ENCODE measurements at regions not wholly inside any gene's neighbourhood (a gene's known extent, or its start where the extent isn't known, plus 50 kb on each side); places are given as distances from the start of the nearest gene placed in this dataset.

- no peak for DNase-seq (ENCODE audit: low spot score)
- no peak overlapping the region for H3K27ac ChIP-seq
- ChIA-PET CTCF (interaction anchor here (0.7 kb wide), 1 partner anchor 587 kb away, joined by 3 read pairs; no protein-coding TSS in a partner anchor), POLR2A (ENCODE audit: low non-redundant PET) (no interaction called here)
- TF ChIP-seq CTCF (conservative IDR thresholded peaks at IDR 0.05; ENCODE audit: low read depth), result no peak
Measured at GRCh38 chr13:64327505-64328194, 2902.5 kb downstream of the PCDH9 start.

GRCh38 chr13:64314331-64314730, 2898.7 kb upstream of the PCDH20 start:
- no peak for TF ChIP-seq CTCF (conservative IDR thresholded peaks at IDR 0.05; ENCODE audit: low read depth)
- no peak for DNase-seq (ENCODE audit: low spot score)
- ChIA-PET POLR2A (ENCODE audit: low non-redundant PET) (no interaction called here), CTCF (no interaction called here)
- H3K27ac ChIP-seq, result no peak overlapping the region

- CTCF ChIA-PET, result interaction anchor here (0.7 kb wide), 1 partner anchor 70 kb away, joined by 6 read pairs; no protein-coding TSS in a partner anchor
- no peak overlapping the region for H3K27ac ChIP-seq
- TF ChIP-seq CTCF (conservative IDR thresholded peaks at IDR 0.05; ENCODE audit: low read depth), result no peak
- no peak for DNase-seq (ENCODE audit: low spot score)
- POLR2A ChIA-PET (ENCODE audit: low non-redundant PET), result no interaction called here
Measured at GRCh38 chr13:64311948-64312347, 2896.3 kb upstream of the PCDH20 start.

- ChIA-PET CTCF (no interaction called here), POLR2A (ENCODE audit: low non-redundant PET) (no interaction called here)
- DNase-seq (ENCODE audit: low spot score), result no peak
- H3K27ac ChIP-seq, result no peak overlapping the region
- TF ChIP-seq CTCF (conservative IDR thresholded peaks at IDR 0.05; ENCODE audit: low read depth), result no peak
Measured at GRCh38 chr13:64311112-64311511, 2895.5 kb upstream of the PCDH20 start.

- H3K27ac ChIP-seq, result no peak overlapping the region
- POLR2A ChIA-PET (ENCODE audit: low non-redundant PET), result no interaction called here
- TF ChIP-seq CTCF (conservative IDR thresholded peaks at IDR 0.05; ENCODE audit: low read depth), result no peak
- CTCF ChIA-PET, result interaction anchor here (0.7 kb wide), 1 partner anchor 219 kb away, joined by 4 read pairs; no protein-coding TSS in a partner anchor
- no peak for DNase-seq (ENCODE audit: low spot score)
Measured at GRCh38 chr13:64305246-64305645, 2889.6 kb upstream of the PCDH20 start.

- no peak for TF ChIP-seq CTCF (conservative IDR thresholded peaks at IDR 0.05; ENCODE audit: low read depth)
- ChIA-PET CTCF (no interaction called here), POLR2A (ENCODE audit: low non-redundant PET) (interaction anchor here (0.6 kb wide), 1 partner anchor 9 kb away, joined by 3 read pairs; no protein-coding TSS in a partner anchor)
- DNase-seq (ENCODE audit: low spot score), result no peak
- H3K27ac ChIP-seq, result no peak overlapping the region
Measured at GRCh38 chr13:64300239-64300638, 2884.6 kb upstream of the PCDH20 start.
